Neural crest cell (in vitro differentiated cells): ENCODE measurements at regions not wholly inside any gene's neighbourhood (a gene's known extent, or its start where the extent isn't known, plus 50 kb on each side); places are given as distances from the start of the nearest gene placed in this dataset.
A peak's percentile ranks its signal among the peaks of the same experiment; 100 is the strongest.

Source experiments
- DNase-seq: peaks from one replicate; pipeline ENCODE4 v3.0.0; 2021; ENCODE audit warnings: low read depth, mixed read lengths, low spot score
- H3K27ac Mint-ChIP-seq: one replicate; pipeline ENCODE4 v1.8.0; 2021; ENCODE audit warnings: mild to moderate bottlenecking, mixed read lengths; ENCODE audit not compliant: unreplicated experiment
- H3K27me3 Mint-ChIP-seq: 2 replicates; pipeline ENCODE4 v1.8.0; 2021; ENCODE audit warnings: low read depth, mild to moderate bottlenecking, mixed read lengths
- H3K36me3 Mint-ChIP-seq: 2 replicates; pipeline ENCODE4 v1.8.0; 2021; ENCODE audit warnings: low read depth, mild to moderate bottlenecking, mixed read lengths
- H3K4me1 Mint-ChIP-seq: 2 replicates; pipeline ENCODE4 v1.8.0; 2021; ENCODE audit warnings: mixed read lengths
- H3K4me3 Mint-ChIP-seq: one replicate; pipeline ENCODE4 v1.8.0; 2021; ENCODE audit warnings: mild to moderate bottlenecking, mixed read lengths
- H3K9me3 Mint-ChIP-seq: 2 replicates; pipeline ENCODE4 v1.8.0; 2021; ENCODE audit warnings: mixed read lengths
- CTCF ChIP-seq: fragments of 200-600 bp; sonication (generic); conservative IDR thresholded peaks from 2 replicates; pipeline ENCODE4 v1.5.0; 2021; ENCODE audit warnings: antibody characterized with exemption, mild to moderate bottlenecking

- H3K27ac Mint-ChIP-seq = no peak overlapping the region
- no peaks in the 10 kb centered on the region for H3K36me3 Mint-ChIP-seq
- H3K4me3 Mint-ChIP-seq = no peak overlapping the region
- no peaks in the 10 kb centered on the region for H3K9me3 Mint-ChIP-seq
- no peak for DNase-seq
- peaks cover 11% of the 10 kb centered on the region for H3K27me3 Mint-ChIP-seq
- peaks cover 12% of the 10 kb centered on the region for H3K4me1 Mint-ChIP-seq
- no peak for TF ChIP-seq CTCF
These were observed 156.8 kb upstream of the CDH13 start for GRCh38 chr16:82470016-82470415.

GRCh38 chr16:82464187-82464586 is 162.6 kb upstream of the CDH13 start:
- no peak for TF ChIP-seq CTCF
- Mint-ChIP-seq H3K9me3 (no peaks in the 10 kb centered on the region), H3K4me3 (no peak overlapping the region), H3K27ac (no peak overlapping the region), H3K4me1 (no peaks in the 10 kb centered on the region), H3K27me3 (peaks cover 4% of the 10 kb centered on the region), H3K36me3 (no peaks in the 10 kb centered on the region)
- no peak for DNase-seq

GRCh38 chr16:82460766-82461165 is 166.0 kb upstream of the CDH13 start:
- peaks cover 4% of the 10 kb centered on the region for H3K27me3 Mint-ChIP-seq
- peaks cover 3% of the 10 kb centered on the region for H3K4me1 Mint-ChIP-seq
- no peak overlapping the region for H3K27ac Mint-ChIP-seq
- H3K36me3 Mint-ChIP-seq = no peaks in the 10 kb centered on the region
- no peak for DNase-seq
- H3K4me3 Mint-ChIP-seq = no peak overlapping the region
- H3K9me3 Mint-ChIP-seq = no peaks in the 10 kb centered on the region
- TF ChIP-seq CTCF = no peak

- DNase-seq = no peak
- Mint-ChIP-seq H3K9me3 (no peaks in the 10 kb centered on the region), H3K27me3 (peaks cover 11% of the 10 kb centered on the region), H3K36me3 (no peaks in the 10 kb centered on the region), H3K4me3 (no peak overlapping the region), H3K4me1 (peaks cover 3% of the 10 kb centered on the region), H3K27ac (peak overlapping the region; percentile 22)
- TF ChIP-seq CTCF = no peak
These were observed 167.1 kb upstream of the CDH13 start for GRCh38 chr16:82459580-82460256.

GRCh38 chr16:82456683-82457082 is 170.1 kb upstream of the CDH13 start:
- H3K27me3 Mint-ChIP-seq = peaks cover 23% of the 10 kb centered on the region
- no peaks in the 10 kb centered on the region for H3K9me3 Mint-ChIP-seq
- H3K4me1 Mint-ChIP-seq = peaks cover 3% of the 10 kb centered on the region
- peak; percentile 89 for TF ChIP-seq CTCF
- no peaks in the 10 kb centered on the region for H3K36me3 Mint-ChIP-seq
- DNase-seq = peak; percentile 57
- H3K27ac Mint-ChIP-seq = no peak overlapping the region
- H3K4me3 Mint-ChIP-seq = no peak overlapping the region
